ENCODE measurements at regions not wholly inside any gene's neighbourhood (a gene's known extent, or its start where the extent isn't known, plus 50 kb on each side); places are given as distances from the start of the nearest gene placed in this dataset.

- no peaks in the 10 kb centered on the region for H3K27me3 ChIP-seq (ENCODE audit: control insufficient read depth, insufficient read depth, low read length)
- no peak overlapping the region for H3K4me3 ChIP-seq (ENCODE audit: low read depth, low read length)
- no peaks in the 10 kb centered on the region for H3K36me3 ChIP-seq (ENCODE audit: control insufficient read depth, insufficient read depth, low read length)
- H3K9ac ChIP-seq (ENCODE audit: low read depth, low read length): no peak overlapping the region
- H3K9me3 ChIP-seq (ENCODE audit: control insufficient read depth, insufficient read depth, low read length): no peaks in the 10 kb centered on the region
- peaks cover 15% of the 10 kb centered on the region for H3K4me1 ChIP-seq (ENCODE audit: control insufficient read depth, insufficient read depth, low read length)
These were observed 260.5 kb downstream of the CCDC85A start for GRCh38 chr2:56444339-56444738.

GRCh38 chr2:56448403-56449001, 264.7 kb downstream of the CCDC85A start:
- H3K9me3 ChIP-seq (ENCODE audit: control insufficient read depth, insufficient read depth, low read length): no peaks in the 10 kb centered on the region
- H3K27me3 ChIP-seq (ENCODE audit: control insufficient read depth, insufficient read depth, low read length): no peaks in the 10 kb centered on the region
- peaks cover 23% of the 10 kb centered on the region for H3K4me1 ChIP-seq (ENCODE audit: control insufficient read depth, insufficient read depth, low read length)
- H3K36me3 ChIP-seq (ENCODE audit: control insufficient read depth, insufficient read depth, low read length): no peaks in the 10 kb centered on the region
- H3K9ac ChIP-seq (ENCODE audit: low read depth, low read length): no peak overlapping the region
- no peak overlapping the region for H3K4me3 ChIP-seq (ENCODE audit: low read depth, low read length)

GRCh38 chr2:56449002-56449431, 265.2 kb downstream of the CCDC85A start:
- no peaks in the 10 kb centered on the region for H3K27me3 ChIP-seq (ENCODE audit: control insufficient read depth, insufficient read depth, low read length)
- peaks cover 23% of the 10 kb centered on the region for H3K4me1 ChIP-seq (ENCODE audit: control insufficient read depth, insufficient read depth, low read length)
- H3K4me3 ChIP-seq (ENCODE audit: low read depth, low read length): no peak overlapping the region
- H3K36me3 ChIP-seq (ENCODE audit: control insufficient read depth, insufficient read depth, low read length): no peaks in the 10 kb centered on the region
- H3K9me3 ChIP-seq (ENCODE audit: control insufficient read depth, insufficient read depth, low read length): no peaks in the 10 kb centered on the region
- no peak overlapping the region for H3K9ac ChIP-seq (ENCODE audit: low read depth, low read length)

GRCh38 chr2:56449449-56449860, 265.7 kb downstream of the CCDC85A start:
- no peaks in the 10 kb centered on the region for H3K36me3 ChIP-seq (ENCODE audit: control insufficient read depth, insufficient read depth, low read length)
- peaks cover 23% of the 10 kb centered on the region for H3K4me1 ChIP-seq (ENCODE audit: control insufficient read depth, insufficient read depth, low read length)
- no peaks in the 10 kb centered on the region for H3K9me3 ChIP-seq (ENCODE audit: control insufficient read depth, insufficient read depth, low read length)
- no peak overlapping the region for H3K9ac ChIP-seq (ENCODE audit: low read depth, low read length)
- H3K4me3 ChIP-seq (ENCODE audit: low read depth, low read length): no peak overlapping the region
- H3K27me3 ChIP-seq (ENCODE audit: control insufficient read depth, insufficient read depth, low read length): no peaks in the 10 kb centered on the region

GRCh38 chr2:56450047-56450446, 266.3 kb downstream of the CCDC85A start:
- Histone ChIP-seq H3K4me3 (ENCODE audit: low read depth, low read length) (no peak overlapping the region), H3K36me3 (ENCODE audit: control insufficient read depth, insufficient read depth, low read length) (no peaks in the 10 kb centered on the region), H3K27me3 (ENCODE audit: control insufficient read depth, insufficient read depth, low read length) (no peaks in the 10 kb centered on the region), H3K9me3 (ENCODE audit: control insufficient read depth, insufficient read depth, low read length) (no peaks in the 10 kb centered on the region), H3K4me1 (ENCODE audit: control insufficient read depth, insufficient read depth, low read length) (peaks cover 23% of the 10 kb centered on the region), H3K9ac (ENCODE audit: low read depth, low read length) (no peak overlapping the region)

GRCh38 chr2:56450772-56451171, 267.0 kb downstream of the CCDC85A start:
- Histone ChIP-seq H3K36me3 (ENCODE audit: control insufficient read depth, insufficient read depth, low read length) (no peaks in the 10 kb centered on the region), H3K4me1 (ENCODE audit: control insufficient read depth, insufficient read depth, low read length) (peaks cover 23% of the 10 kb centered on the region), H3K4me3 (ENCODE audit: low read depth, low read length) (no peak overlapping the region), H3K27me3 (ENCODE audit: control insufficient read depth, insufficient read depth, low read length) (no peaks in the 10 kb centered on the region), H3K9ac (ENCODE audit: low read depth, low read length) (no peak overlapping the region), H3K9me3 (ENCODE audit: control insufficient read depth, insufficient read depth, low read length) (no peaks in the 10 kb centered on the region)

GRCh38 chr2:56455642-56456041, 271.9 kb downstream of the CCDC85A start:
- Histone ChIP-seq H3K4me1 (ENCODE audit: control insufficient read depth, insufficient read depth, low read length) (peaks cover 3% of the 10 kb centered on the region), H3K9ac (ENCODE audit: low read depth, low read length) (no peak overlapping the region), H3K9me3 (ENCODE audit: control insufficient read depth, insufficient read depth, low read length) (no peaks in the 10 kb centered on the region), H3K4me3 (ENCODE audit: low read depth, low read length) (no peak overlapping the region), H3K27me3 (ENCODE audit: control insufficient read depth, insufficient read depth, low read length) (no peaks in the 10 kb centered on the region), H3K36me3 (ENCODE audit: control insufficient read depth, insufficient read depth, low read length) (no peaks in the 10 kb centered on the region)

- Histone ChIP-seq H3K9me3 (ENCODE audit: control insufficient read depth, insufficient read depth, low read length) (no peaks in the 10 kb centered on the region), H3K4me3 (ENCODE audit: low read depth, low read length) (no peak overlapping the region)
These were observed 273.0 kb downstream of the CCDC85A start for GRCh38 chr2:56456791-56457190.

GRCh38 chr2:56460508-56460907, 276.7 kb downstream of the CCDC85A start:
- Histone ChIP-seq H3K4me3 (ENCODE audit: low read depth, low read length) (no peak overlapping the region), H3K27me3 (ENCODE audit: control insufficient read depth, insufficient read depth, low read length) (no peaks in the 10 kb centered on the region), H3K9ac (ENCODE audit: low read depth, low read length) (no peak overlapping the region), H3K9me3 (ENCODE audit: control insufficient read depth, insufficient read depth, low read length) (no peaks in the 10 kb centered on the region), H3K4me1 (ENCODE audit: control insufficient read depth, insufficient read depth, low read length) (no peaks in the 10 kb centered on the region), H3K36me3 (ENCODE audit: control insufficient read depth, insufficient read depth, low read length) (no peaks in the 10 kb centered on the region)

More at GRCh38 chr2:56456791-56457190, 273.0 kb downstream of the CCDC85A start:
- Histone ChIP-seq H3K27me3 (ENCODE audit: control insufficient read depth, insufficient read depth, low read length) (no peaks in the 10 kb centered on the region), H3K4me1 (ENCODE audit: control insufficient read depth, insufficient read depth, low read length) (no peaks in the 10 kb centered on the region), H3K36me3 (ENCODE audit: control insufficient read depth, insufficient read depth, low read length) (no peaks in the 10 kb centered on the region), H3K9ac (ENCODE audit: low read depth, low read length) (no peak overlapping the region)

- Histone ChIP-seq H3K9ac (ENCODE audit: low read depth, low read length) (no peak overlapping the region), H3K9me3 (ENCODE audit: control insufficient read depth, insufficient read depth, low read length) (no peaks in the 10 kb centered on the region), H3K4me1 (ENCODE audit: control insufficient read depth, insufficient read depth, low read length) (no peaks in the 10 kb centered on the region)
These were observed 280.3 kb downstream of the CCDC85A start for GRCh38 chr2:56464066-56464465.

GRCh38 chr2:56464613-56465012, 280.8 kb downstream of the CCDC85A start:
- Histone ChIP-seq H3K9me3 (ENCODE audit: control insufficient read depth, insufficient read depth, low read length) (no peaks in the 10 kb centered on the region), H3K36me3 (ENCODE audit: control insufficient read depth, insufficient read depth, low read length) (no peaks in the 10 kb centered on the region), H3K4me3 (ENCODE audit: low read depth, low read length) (no peak overlapping the region), H3K4me1 (ENCODE audit: control insufficient read depth, insufficient read depth, low read length) (no peaks in the 10 kb centered on the region), H3K27me3 (ENCODE audit: control insufficient read depth, insufficient read depth, low read length) (no peaks in the 10 kb centered on the region), H3K9ac (ENCODE audit: low read depth, low read length) (no peak overlapping the region)

More at GRCh38 chr2:56464066-56464465, 280.3 kb downstream of the CCDC85A start:
- H3K4me3 ChIP-seq (ENCODE audit: low read depth, low read length): no peak overlapping the region
- no peaks in the 10 kb centered on the region for H3K36me3 ChIP-seq (ENCODE audit: control insufficient read depth, insufficient read depth, low read length)
- no peaks in the 10 kb centered on the region for H3K27me3 ChIP-seq (ENCODE audit: control insufficient read depth, insufficient read depth, low read length)

- Histone ChIP-seq H3K27me3 (ENCODE audit: control insufficient read depth, insufficient read depth, low read length) (no peaks in the 10 kb centered on the region), H3K9me3 (ENCODE audit: control insufficient read depth, insufficient read depth, low read length) (no peaks in the 10 kb centered on the region), H3K4me1 (ENCODE audit: control insufficient read depth, insufficient read depth, low read length) (no peaks in the 10 kb centered on the region), H3K9ac (ENCODE audit: low read depth, low read length) (no peak overlapping the region), H3K36me3 (ENCODE audit: control insufficient read depth, insufficient read depth, low read length) (no peaks in the 10 kb centered on the region), H3K4me3 (ENCODE audit: low read depth, low read length) (no peak overlapping the region)
These were observed 281.7 kb downstream of the CCDC85A start for GRCh38 chr2:56465491-56465890.
